ENCODE measurements at regions not wholly inside any gene's neighbourhood (a gene's known extent, or its start where the extent isn't known, plus 50 kb on each side); places are given as distances from the start of the nearest gene placed in this dataset.

DNA sequence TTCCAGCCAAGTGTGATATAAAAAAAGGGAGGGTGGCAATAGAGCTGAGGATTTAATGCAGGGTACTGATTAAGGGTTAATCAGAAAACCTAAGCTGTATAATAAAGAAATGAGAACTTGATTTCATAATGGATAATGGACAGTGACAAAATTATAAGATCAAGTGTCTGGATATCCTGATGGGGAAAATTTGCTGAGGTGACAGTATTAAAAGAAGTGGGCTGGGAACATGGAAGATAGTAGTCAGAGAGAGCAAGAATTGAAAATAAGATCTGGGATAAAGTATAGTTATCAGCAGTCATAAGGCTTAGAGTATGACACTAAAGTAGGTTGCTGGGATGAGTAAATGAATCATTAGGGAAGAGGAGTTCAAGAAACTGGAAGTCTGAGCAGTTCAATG is 627.3 kb upstream of the RGS18 start:
- intact Hi-C loops (cut with DNase I), result loop anchor here in 1 of 2 donors (10.0 kb wide), 1 partner anchor 1044 kb away; the partner anchor contains the start of gene RGS1
- DNase-seq (no peak), ATAC-seq (no peak)
- Histone ChIP-seq H3K4me3 (no peak overlapping the region), H3K4me1 (no peaks in the 10 kb centered on the region), H3K36me3 (ENCODE audit: insufficient read depth in 1 of 2, low read depth in 1 of 2) (no peaks in the 10 kb centered on the region), H3K9me3 (no peaks in the 10 kb centered on the region), H3K27ac (no peak overlapping the region), H3K27me3 (ENCODE audit: insufficient read depth in 3 of 3, low read length in 2 of 3) (no peaks in the 10 kb centered on the region)
- TF ChIP-seq, protein P1, sequence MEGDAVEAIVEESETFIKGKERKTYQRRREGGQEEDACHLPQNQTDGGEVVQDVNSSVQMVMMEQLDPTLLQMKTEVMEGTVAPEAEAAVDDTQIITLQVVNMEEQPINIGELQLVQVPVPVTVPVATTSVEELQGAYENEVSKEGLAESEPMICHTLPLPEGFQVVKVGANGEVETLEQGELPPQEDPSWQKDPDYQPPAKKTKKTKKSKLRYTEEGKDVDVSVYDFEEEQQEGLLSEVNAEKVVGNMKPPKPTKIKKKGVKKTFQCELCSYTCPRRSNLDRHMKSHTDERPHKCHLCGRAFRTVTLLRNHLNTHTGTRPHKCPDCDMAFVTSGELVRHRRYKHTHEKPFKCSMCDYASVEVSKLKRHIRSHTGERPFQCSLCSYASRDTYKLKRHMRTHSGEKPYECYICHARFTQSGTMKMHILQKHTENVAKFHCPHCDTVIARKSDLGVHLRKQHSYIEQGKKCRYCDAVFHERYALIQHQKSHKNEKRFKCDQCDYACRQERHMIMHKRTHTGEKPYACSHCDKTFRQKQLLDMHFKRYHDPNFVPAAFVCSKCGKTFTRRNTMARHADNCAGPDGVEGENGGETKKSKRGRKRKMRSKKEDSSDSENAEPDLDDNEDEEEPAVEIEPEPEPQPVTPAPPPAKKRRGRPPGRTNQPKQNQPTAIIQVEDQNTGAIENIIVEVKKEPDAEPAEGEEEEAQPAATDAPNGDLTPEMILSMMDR (IDR thresholded peaks at IDR 0.05), result no peak

DNA sequence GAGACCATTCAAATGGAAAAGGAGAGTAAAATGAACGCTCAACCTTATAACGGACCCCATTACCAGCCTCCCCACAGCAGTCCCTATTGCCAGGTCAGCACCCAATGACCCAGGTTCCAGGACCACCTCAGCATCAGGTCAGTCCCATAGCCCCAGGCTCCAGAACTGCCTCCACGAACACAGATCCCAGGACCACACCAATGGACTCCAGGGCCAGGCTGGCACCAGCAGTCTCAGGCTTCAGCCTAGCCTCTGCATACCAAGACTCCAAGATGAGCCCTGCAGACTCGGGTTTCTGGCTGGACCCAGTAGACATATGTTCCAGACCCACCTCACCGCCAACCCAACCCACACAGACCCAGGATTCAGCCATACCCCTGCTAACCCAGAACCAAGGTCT is 625.0 kb upstream of the RGS18 start:
- intact Hi-C loops (cut with DNase I), result loop anchor here in 1 of 2 donors (10.0 kb wide), 1 partner anchor 1042 kb away; the partner anchor contains the start of gene RGS1
- Histone ChIP-seq H3K27ac (no peak overlapping the region), H3K36me3 (ENCODE audit: insufficient read depth in 1 of 2, low read depth in 1 of 2) (no peaks in the 10 kb centered on the region), H3K4me3 (no peak overlapping the region), H3K9me3 (peaks cover 7% of the 10 kb centered on the region), H3K27me3 (ENCODE audit: insufficient read depth in 3 of 3, low read length in 2 of 3) (no peaks in the 10 kb centered on the region), H3K4me1 (no peaks in the 10 kb centered on the region)
- DNase-seq, result no peak
- TF ChIP-seq, protein P1 (IDR thresholded peaks at IDR 0.05), result no peak
- ATAC-seq, result no peak
- 88 to 90% (median 89%) methylated on average over 5 of the region's 5 CpGs for WGBS, 3 donors

DNA sequence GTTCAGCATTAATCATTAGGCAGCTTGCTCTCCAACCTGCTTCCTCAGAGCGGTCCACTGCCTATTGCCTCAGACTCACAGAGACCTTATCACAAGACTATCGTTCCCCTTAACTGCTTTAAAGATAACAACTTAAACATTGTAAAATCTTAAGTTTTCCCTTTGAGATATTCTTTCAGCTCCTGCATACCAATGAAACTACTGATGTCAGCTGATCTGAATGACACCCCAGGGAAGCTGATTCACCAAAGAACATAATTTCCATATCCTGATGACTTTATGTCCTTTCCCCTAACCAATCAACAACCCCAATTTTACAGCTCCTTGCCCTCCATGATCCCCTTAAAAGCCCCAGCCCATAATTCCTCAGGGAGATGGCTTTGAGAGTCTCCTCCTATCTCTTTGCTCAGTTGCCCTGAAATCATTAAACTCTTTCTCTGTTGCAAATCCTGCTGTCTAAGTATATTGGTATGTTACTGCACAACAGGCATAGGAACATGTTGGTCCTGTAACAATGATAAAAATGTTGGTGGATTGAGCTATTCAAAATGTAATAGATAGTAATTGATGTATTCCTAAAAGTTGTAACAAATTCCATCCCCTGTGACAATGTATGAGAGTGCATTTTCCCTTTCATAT is 621.4 kb upstream of the RGS18 start:
- Histone ChIP-seq H3K27me3 (ENCODE audit: insufficient read depth in 3 of 3, low read length in 2 of 3) (no peaks in the 10 kb centered on the region), H3K4me3 (no peak overlapping the region), H3K4me1 (no peaks in the 10 kb centered on the region), H3K9me3 (peaks cover 11% of the 10 kb centered on the region), H3K36me3 (ENCODE audit: insufficient read depth in 1 of 2, low read depth in 1 of 2) (no peaks in the 10 kb centered on the region), H3K27ac (no peak overlapping the region)
- intact Hi-C loops (cut with DNase I), result loop anchor here in 1 of 2 donors (10.0 kb wide), 1 partner anchor 1038 kb away; the partner anchor contains the start of gene RGS1
- DNase-seq (no peak), ATAC-seq (no peak)
- 77 to 87% (median 80%) methylated on average over 2 of the region's 2 CpGs for WGBS, 3 donors
- TF ChIP-seq, protein P1 (IDR thresholded peaks at IDR 0.05), result no peak

DNA sequence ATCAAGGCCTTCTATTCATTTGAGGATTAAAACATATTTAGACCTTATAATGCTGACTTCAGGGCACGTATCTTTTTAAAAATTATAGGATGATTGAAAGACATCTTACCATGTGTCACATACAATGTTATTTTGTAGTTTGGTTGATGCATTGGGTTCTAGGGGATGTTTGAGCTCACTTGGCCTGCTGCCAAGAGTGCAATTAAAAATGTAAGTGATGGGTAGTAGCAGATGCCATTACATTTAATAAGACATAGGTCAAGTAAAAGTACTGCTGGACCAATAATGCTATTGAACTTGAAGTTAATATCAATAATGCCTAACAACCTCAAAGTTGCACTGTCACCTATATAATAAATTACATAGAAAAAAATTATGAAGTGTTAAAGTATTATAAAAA is 616.5 kb upstream of the RGS18 start:
- TF ChIP-seq, protein P1 (IDR thresholded peaks at IDR 0.05), result no peak
- no peak for DNase-seq
- Histone ChIP-seq H3K4me1 (no peaks in the 10 kb centered on the region), H3K9me3 (peaks cover 9% of the 10 kb centered on the region), H3K4me3 (no peak overlapping the region), H3K27me3 (ENCODE audit: insufficient read depth in 3 of 3, low read length in 2 of 3) (no peaks in the 10 kb centered on the region), H3K27ac (no peak overlapping the region), H3K36me3 (ENCODE audit: insufficient read depth in 1 of 2, low read depth in 1 of 2) (no peaks in the 10 kb centered on the region)
- no peak for ATAC-seq
- intact Hi-C loops (cut with DNase I), result no loop called here
- WGBS, 3 donors, result 74 to 80% (median 79%) methylated on average over 1 of the region's 1 CpG

DNA sequence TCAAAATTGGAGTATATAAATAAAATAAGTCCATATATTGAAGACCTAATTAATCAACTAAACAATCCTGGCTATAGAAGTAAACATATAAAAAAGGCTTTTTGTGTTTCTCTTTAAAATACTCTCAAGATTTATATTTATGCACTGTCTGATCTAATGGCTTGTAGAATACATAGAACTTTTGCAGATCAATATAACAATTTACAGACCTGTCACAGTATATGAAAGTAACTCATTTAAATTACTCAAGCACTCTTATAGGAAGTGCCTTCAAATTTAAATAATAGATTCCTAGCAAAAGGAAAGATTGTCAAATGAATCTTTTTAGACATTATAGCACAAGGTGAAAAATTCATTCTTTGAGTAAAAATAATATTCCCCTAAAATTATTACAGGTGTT is 615.8 kb upstream of the RGS18 start:
- TF ChIP-seq, protein P1 (IDR thresholded peaks at IDR 0.05), result no peak
- Histone ChIP-seq H3K27ac (no peak overlapping the region), H3K27me3 (ENCODE audit: insufficient read depth in 3 of 3, low read length in 2 of 3) (no peaks in the 10 kb centered on the region), H3K9me3 (peaks cover 4% of the 10 kb centered on the region), H3K4me1 (no peaks in the 10 kb centered on the region), H3K4me3 (no peak overlapping the region), H3K36me3 (ENCODE audit: insufficient read depth in 1 of 2, low read depth in 1 of 2) (no peaks in the 10 kb centered on the region)
- DNase-seq (no peak), ATAC-seq (no peak)
- intact Hi-C loops (cut with DNase I), result no loop called here

Measured in psoas muscle (tissue), 7 donors.